AG04450 (cell line): ENCODE measurements at regions not wholly inside any gene's neighbourhood (a gene's known extent, or its start where the extent isn't known, plus 50 kb on each side); places are given as distances from the start of the nearest gene placed in this dataset.

Experiments
- CTCF ChIA-PET: fragments of 300-600, 350-600 bp; formaldehyde crosslinking; extraction: SDS; loops from one replicate; lab custom pipeline; 2022; ENCODE audit warnings: antibody characterized with exemption, inconsistent platforms; lab: Charles Lee
- POLR2A ChIA-PET: fragments of 350-600 bp; formaldehyde crosslinking; extraction: SDS; loops from one replicate; lab custom pipeline; 2021; ENCODE audit warnings: antibody characterized with exemption, inconsistent platforms; lab: Yijun Ruan, JAX
- DNase-seq: peaks from one replicate; pipeline ENCODE4 v3.0.0-alpha.2; 2011; ENCODE audit warnings: low read depth, low spot score
- H3K27ac ChIP-seq: one replicate; pipeline ENCODE4 v1.5.1; 2012; ENCODE audit warnings: low read depth, low read length, control low read depth
- H3K27me3 ChIP-seq: one replicate; pipeline ENCODE4 v1.6.0; 2012; ENCODE audit warnings: low read length; ENCODE audit not compliant: control insufficient read depth, insufficient read depth
- H3K4me3 ChIP-seq: 2 replicates; pipeline ENCODE4 v1.5.1; 2011; ENCODE audit warnings: mild to moderate bottlenecking, low read depth, low read length, control low read depth
- H3K9me3 ChIP-seq: 2 replicates; pipeline ENCODE4 v1.5.1; 2012; ENCODE audit warnings: low read length; ENCODE audit not compliant: control insufficient read depth, insufficient read depth
- CTCF ChIP-seq: IDR thresholded peaks from 2 replicates; pipeline ENCODE4 v1.5.1; 2011; ENCODE audit warnings: low read depth, low read length, control low read depth, inconsistent platforms

- ChIA-PET POLR2A (interaction anchor here (0.7 kb wide), 1 partner anchor 30 kb away, joined by 5 read pairs; no protein-coding TSS in a partner anchor), CTCF (no interaction called here)
- H3K27ac ChIP-seq: no peak overlapping the region
- no peak for DNase-seq
- H3K4me3 ChIP-seq: no peak overlapping the region
- H3K9me3 ChIP-seq: no peaks in the 10 kb centered on the region
- H3K27me3 ChIP-seq: no peaks in the 10 kb centered on the region
- TF ChIP-seq CTCF: no peak
Measured at GRCh38 chr20:53881362-53881761, 189.0 kb downstream of the BCAS1 start.

GRCh38 chr20:53880108-53880641 lies 190.2 kb downstream of the BCAS1 start:
- Histone ChIP-seq H3K27me3 (no peaks in the 10 kb centered on the region), H3K4me3 (no peak overlapping the region), H3K9me3 (no peaks in the 10 kb centered on the region; the same call in 1 of the 2 replicates), H3K27ac (no peak overlapping the region)
- no peak for DNase-seq
- ChIA-PET POLR2A (no interaction called here), CTCF (interaction anchor here (1.4 to 2.3 kb wide), 3 partner anchors 9 to 35 kb away, joined by 4 to 6 read pairs (median 4); no protein-coding TSS in a partner anchor)
- no peak for TF ChIP-seq CTCF

- ChIA-PET CTCF (interaction anchor here (0.9 to 2.3 kb wide), 6 partner anchors 9 to 224 kb away, joined by 3 to 6 read pairs (median 4); no protein-coding TSS in a partner anchor), POLR2A (no interaction called here)
- Histone ChIP-seq H3K27ac (no peak overlapping the region), H3K9me3 (no peaks in the 10 kb centered on the region; the same call in 1 of the 2 replicates), H3K4me3 (no peak overlapping the region), H3K27me3 (no peaks in the 10 kb centered on the region)
- DNase-seq: no peak
- TF ChIP-seq CTCF: no peak
Measured at GRCh38 chr20:53879048-53879684, 191.2 kb downstream of the BCAS1 start.

- Histone ChIP-seq H3K27ac (no peak overlapping the region), H3K27me3 (no peaks in the 10 kb centered on the region), H3K9me3 (no peaks in the 10 kb centered on the region; the same call in 1 of the 2 replicates), H3K4me3 (no peak overlapping the region)
- POLR2A ChIA-PET: interaction anchor here (0.6 kb wide), 1 partner anchor 29 kb away, joined by 9 read pairs; no protein-coding TSS in a partner anchor
- DNase-seq: no peak
- CTCF ChIA-PET: interaction anchor here (0.9 to 2.3 kb wide), 5 partner anchors 8 to 225 kb away, joined by 3 to 6 read pairs (median 4); no protein-coding TSS in a partner anchor
- no peak for TF ChIP-seq CTCF
Measured at GRCh38 chr20:53878262-53879047, 191.9 kb downstream of the BCAS1 start.
